HEK293 (cell line): ENCODE measurements at regions not wholly inside any gene's neighbourhood (a gene's known extent, or its start where the extent isn't known, plus 50 kb on each side); places are given as distances from the start of the nearest gene placed in this dataset.

Source experiments
- CTCF ChIA-PET: fragments of 350-600 bp; formaldehyde crosslinking; extraction: SDS; loops from one replicate; lab custom pipeline; 2021; ENCODE audit warnings: antibody characterized with exemption; lab: Yijun Ruan, JAX
- POLR2A ChIA-PET: fragments of 300-600 bp; formaldehyde crosslinking; extraction: SDS; loops from one replicate; lab custom pipeline; 2020; ENCODE audit warnings: antibody characterized with exemption, inconsistent platforms; lab: Yijun Ruan, JAX
- H3K27ac ChIP-seq: fragments of 200-500 bp; sonication (Bioruptor generic); 2 replicates; pipeline ENCODE4 v1.5.1; 2014; ENCODE audit warnings: low read depth, low read length, control low read depth, inconsistent platforms; ENCODE audit errors: extremely low read depth
- H3K36me3 ChIP-seq, 2 experiments: fragments of 200-500 bp in 1 of 2; sonication (Bioruptor generic) in 1 of 2; 1 replicate in 1 of 2; 2 replicates in 1 of 2; pipeline ENCODE4 v1.5.1; 2014 to 2017; ENCODE audit warnings: inconsistent platforms in 2 of 2, low read length in 2 of 2; ENCODE audit not compliant: control insufficient read depth in 2 of 2, insufficient read depth in 1 of 2
- H3K4me1 ChIP-seq: fragments of 200-500 bp; sonication (Bioruptor generic); 2 replicates; pipeline ENCODE4 v1.5.1; 2014; ENCODE audit warnings: mild to moderate bottlenecking, low read length, inconsistent platforms; ENCODE audit not compliant: control insufficient read depth, insufficient read depth
- H3K4me3 ChIP-seq: 2 replicates; pipeline ENCODE4 v1.5.1; 2011; ENCODE audit warnings: low read depth, mild to moderate bottlenecking, control low read depth, low read length, moderate library complexity
- H3K9me3 ChIP-seq: fragments of 200-500 bp; sonication (Bioruptor generic); 2 replicates; pipeline ENCODE4 v1.5.1; 2014; ENCODE audit warnings: low read depth, low read length, inconsistent platforms; ENCODE audit not compliant: control insufficient read depth, insufficient read depth
- GFI1B ChIP-seq: fragments of 450-650 bp; formaldehyde crosslinking; IDR thresholded peaks from 2 replicates; pipeline ENCODE4 v1.5.1; 2016; ENCODE audit warnings: missing biosample characterization, missing genetic modification characterization
- KLF1 ChIP-seq: fragments of 450-650 bp; formaldehyde crosslinking; IDR thresholded peaks from 2 replicates; pipeline ENCODE4 v1.5.1; 2016; ENCODE audit warnings: missing biosample characterization, missing genetic modification characterization
- SCRT1 ChIP-seq: fragments of 450-650 bp; formaldehyde crosslinking; IDR thresholded peaks from 2 replicates; pipeline ENCODE4 v1.5.1; 2016; ENCODE audit warnings: missing biosample characterization, missing genetic modification characterization, borderline replicate concordance
- SP3 ChIP-seq: fragments of 450-650 bp; formaldehyde crosslinking; IDR thresholded peaks from 2 replicates; pipeline ENCODE4 v1.5.1; 2016; ENCODE audit warnings: missing biosample characterization, missing genetic modification characterization
- TCF7L2 ChIP-seq: IDR thresholded peaks from 2 replicates; pipeline ENCODE4 v1.6.1; 2011; ENCODE audit warnings: low read depth, mild to moderate bottlenecking, inconsistent platforms, low read length, moderate library complexity, borderline replicate concordance
- ZBTB21 ChIP-seq: fragments of 450-650 bp; formaldehyde crosslinking; IDR thresholded peaks from 2 replicates; pipeline ENCODE4 v1.5.1; 2017; ENCODE audit warnings: missing biosample characterization, missing genetic modification characterization
- ZBTB48 ChIP-seq: fragments of 450-650 bp; formaldehyde crosslinking; IDR thresholded peaks from 2 replicates; pipeline ENCODE4 v1.5.1; 2016; ENCODE audit warnings: missing biosample characterization, missing genetic modification characterization
- ZNF140 ChIP-seq: fragments of 450-650 bp; formaldehyde crosslinking; IDR thresholded peaks from 2 replicates; pipeline ENCODE4 v1.5.1; 2016; ENCODE audit warnings: missing biosample characterization, missing genetic modification characterization
- ZNF2 ChIP-seq: fragments of 450-650 bp; formaldehyde crosslinking; IDR thresholded peaks from 2 replicates; pipeline ENCODE4 v1.5.1; 2016; ENCODE audit warnings: missing biosample characterization, missing genetic modification characterization
- ZNF202 ChIP-seq: fragments of 450-650 bp; formaldehyde crosslinking; IDR thresholded peaks from 2 replicates; pipeline ENCODE4 v1.5.1; 2016; ENCODE audit warnings: missing biosample characterization, missing genetic modification characterization, borderline replicate concordance
- ZNF221 ChIP-seq: fragments of 450-650 bp; formaldehyde crosslinking; IDR thresholded peaks from 2 replicates; pipeline ENCODE4 v1.5.1; 2017; ENCODE audit warnings: missing biosample characterization, missing genetic modification characterization, borderline replicate concordance
- ZNF302 ChIP-seq: fragments of 450-650 bp; formaldehyde crosslinking; IDR thresholded peaks from 2 replicates; pipeline ENCODE4 v1.5.1; 2016; ENCODE audit warnings: missing biosample characterization, missing genetic modification characterization, low read depth
- ZNF404 ChIP-seq: fragments of 450-650 bp; formaldehyde crosslinking; IDR thresholded peaks from 2 replicates; pipeline ENCODE4 v1.5.1; 2017; ENCODE audit warnings: missing biosample characterization, missing genetic modification characterization
- ZNF560 ChIP-seq: fragments of 450-650 bp; formaldehyde crosslinking; IDR thresholded peaks from 2 replicates; pipeline ENCODE4 v1.5.1; 2017; ENCODE audit warnings: missing biosample characterization, missing genetic modification characterization, borderline replicate concordance
- ZNF621 ChIP-seq: fragments of 450-650 bp; formaldehyde crosslinking; IDR thresholded peaks from 2 replicates; pipeline ENCODE4 v1.5.1; 2017; ENCODE audit warnings: missing biosample characterization, missing genetic modification characterization
- ZNF626 ChIP-seq: fragments of 450-650 bp; sonication (Bioruptor Pico); formaldehyde crosslinking; IDR thresholded peaks from 2 replicates; pipeline ENCODE4 v1.5.1; 2018; ENCODE audit warnings: missing biosample characterization, missing genetic modification characterization, inconsistent platforms
- ZNF670 ChIP-seq: fragments of 450-650 bp; formaldehyde crosslinking; IDR thresholded peaks from 2 replicates; pipeline ENCODE4 v1.5.1; 2016; ENCODE audit warnings: missing biosample characterization, missing genetic modification characterization, low read depth
- ZNF701 ChIP-seq: fragments of 450-650 bp; formaldehyde crosslinking; IDR thresholded peaks from 2 replicates; pipeline ENCODE4 v1.5.1; 2016; ENCODE audit warnings: missing biosample characterization, missing genetic modification characterization
- ZNF704 ChIP-seq: fragments of 450-650 bp; formaldehyde crosslinking; IDR thresholded peaks from 2 replicates; pipeline ENCODE4 v1.5.1; 2016; ENCODE audit warnings: missing biosample characterization, missing genetic modification characterization
- ZXDB ChIP-seq: fragments of 450-650 bp; formaldehyde crosslinking; IDR thresholded peaks from 2 replicates; pipeline ENCODE4 v1.5.1; 2016; ENCODE audit warnings: missing biosample characterization, missing genetic modification characterization
- TF ChIP-seq, protein P1 (sequence below): fragments of 450-650 bp; formaldehyde crosslinking; IDR thresholded peaks from 2 replicates; pipeline ENCODE4 v1.5.1; 2017; ENCODE audit warnings: missing biosample characterization, mild to moderate bottlenecking, missing genetic modification characterization, moderate library complexity
- TF ChIP-seq, protein P2 (sequence below): fragments of 450-650 bp; formaldehyde crosslinking; IDR thresholded peaks from 2 replicates; pipeline ENCODE4 v1.5.1; 2016; ENCODE audit warnings: missing biosample characterization, missing genetic modification characterization
- TF ChIP-seq, protein P3 (sequence below): fragments of 450-650 bp; formaldehyde crosslinking; IDR thresholded peaks from 2 replicates; pipeline ENCODE4 v1.5.1; 2017; ENCODE audit warnings: missing biosample characterization, missing genetic modification characterization
- TF ChIP-seq, protein P4 (sequence below): fragments of 450-650 bp; formaldehyde crosslinking; IDR thresholded peaks from 2 replicates; pipeline ENCODE4 v1.5.1; 2016; ENCODE audit warnings: missing biosample characterization, missing genetic modification characterization

DNA sequence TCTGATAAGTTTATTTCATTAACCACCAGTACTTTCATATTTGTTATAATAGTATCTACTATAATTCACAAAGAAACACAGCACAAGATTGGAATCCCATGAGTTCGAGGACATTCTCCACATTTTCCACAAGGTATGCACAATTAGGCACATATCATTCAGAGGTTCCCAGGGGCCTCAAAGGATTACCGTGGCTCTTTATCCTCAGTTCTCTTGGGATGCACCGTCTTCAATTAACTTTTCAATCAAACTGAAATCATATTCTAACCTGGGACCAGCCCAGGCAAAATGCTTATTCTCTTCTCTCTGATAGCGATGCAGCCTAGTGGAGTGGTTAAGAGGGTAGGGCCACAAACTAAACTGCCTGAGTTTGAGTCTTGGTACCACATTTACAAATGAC, 242.6 kb upstream of the RASGEF1B start (continued):
- TF ChIP-seq, protein P1, sequence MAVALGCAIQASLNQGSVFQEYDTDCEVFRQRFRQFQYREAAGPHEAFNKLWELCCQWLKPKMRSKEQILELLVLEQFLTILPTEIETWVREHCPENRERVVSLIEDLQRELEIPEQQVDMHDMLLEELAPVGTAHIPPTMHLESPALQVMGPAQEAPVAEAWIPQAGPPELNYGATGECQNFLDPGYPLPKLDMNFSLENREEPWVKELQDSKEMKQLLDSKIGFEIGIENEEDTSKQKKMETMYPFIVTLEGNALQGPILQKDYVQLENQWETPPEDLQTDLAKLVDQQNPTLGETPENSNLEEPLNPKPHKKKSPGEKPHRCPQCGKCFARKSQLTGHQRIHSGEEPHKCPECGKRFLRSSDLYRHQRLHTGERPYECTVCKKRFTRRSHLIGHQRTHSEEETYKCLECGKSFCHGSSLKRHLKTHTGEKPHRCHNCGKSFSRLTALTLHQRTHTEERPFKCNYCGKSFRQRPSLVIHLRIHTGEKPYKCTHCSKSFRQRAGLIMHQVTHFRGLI (tag by site-specific recombination) = no peak
- TF ChIP-seq ZNF2 (no peak), ZBTB48 (tag by site-specific recombination) (no peak)
- TF ChIP-seq, all 188 proteins: peak for 0

DNA sequence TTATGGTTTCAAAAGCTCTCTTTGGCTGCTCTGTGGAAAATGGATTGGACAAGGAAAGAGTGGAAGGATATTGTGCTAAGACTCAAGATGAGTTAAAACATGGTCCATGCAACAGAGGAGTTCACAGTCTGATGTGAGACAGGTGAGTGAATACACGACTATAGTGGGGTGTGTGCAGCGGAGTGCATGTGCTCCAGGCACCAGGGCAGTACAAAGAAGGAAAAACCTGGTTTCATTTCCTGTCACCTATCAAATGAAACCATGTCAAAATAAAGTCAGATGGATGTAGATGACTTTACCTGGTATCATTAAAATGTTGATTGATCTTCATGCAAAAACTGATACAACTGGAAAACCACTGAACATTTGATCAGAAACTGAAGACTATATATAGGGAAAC, 241.0 kb upstream of the RASGEF1B start:
- Histone ChIP-seq H3K4me1 (no peaks in the 10 kb centered on the region), H3K27ac (no peak overlapping the region), H3K36me3 (no peaks in the 10 kb centered on the region), H3K4me3 (no peak overlapping the region), H3K9me3 (no peaks in the 10 kb centered on the region)
- ChIA-PET POLR2A (no interaction called here), CTCF (no interaction called here)
- no peak for TF ChIP-seq GFI1B (tag by site-specific recombination)
- TF ChIP-seq ZNF202 (tag by site-specific recombination) = no peak

GRCh38 chr4:81704461-81704860, 232.8 kb upstream of the RASGEF1B start:
- TF ChIP-seq ZNF221 = no peak
- TF ChIP-seq, protein P2, sequence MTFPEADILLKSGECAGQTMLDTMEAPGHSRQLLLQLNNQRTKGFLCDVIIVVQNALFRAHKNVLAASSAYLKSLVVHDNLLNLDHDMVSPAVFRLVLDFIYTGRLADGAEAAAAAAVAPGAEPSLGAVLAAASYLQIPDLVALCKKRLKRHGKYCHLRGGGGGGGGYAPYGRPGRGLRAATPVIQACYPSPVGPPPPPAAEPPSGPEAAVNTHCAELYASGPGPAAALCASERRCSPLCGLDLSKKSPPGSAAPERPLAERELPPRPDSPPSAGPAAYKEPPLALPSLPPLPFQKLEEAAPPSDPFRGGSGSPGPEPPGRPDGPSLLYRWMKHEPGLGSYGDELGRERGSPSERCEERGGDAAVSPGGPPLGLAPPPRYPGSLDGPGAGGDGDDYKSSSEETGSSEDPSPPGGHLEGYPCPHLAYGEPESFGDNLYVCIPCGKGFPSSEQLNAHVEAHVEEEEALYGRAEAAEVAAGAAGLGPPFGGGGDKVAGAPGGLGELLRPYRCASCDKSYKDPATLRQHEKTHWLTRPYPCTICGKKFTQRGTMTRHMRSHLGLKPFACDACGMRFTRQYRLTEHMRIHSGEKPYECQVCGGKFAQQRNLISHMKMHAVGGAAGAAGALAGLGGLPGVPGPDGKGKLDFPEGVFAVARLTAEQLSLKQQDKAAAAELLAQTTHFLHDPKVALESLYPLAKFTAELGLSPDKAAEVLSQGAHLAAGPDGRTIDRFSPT (tag by site-specific recombination) = no peak
- TF ChIP-seq ZNF302 (tag by site-specific recombination) = no peak
- TF ChIP-seq SCRT1 (tag by site-specific recombination) = no peak
- TF ChIP-seq, protein P3, sequence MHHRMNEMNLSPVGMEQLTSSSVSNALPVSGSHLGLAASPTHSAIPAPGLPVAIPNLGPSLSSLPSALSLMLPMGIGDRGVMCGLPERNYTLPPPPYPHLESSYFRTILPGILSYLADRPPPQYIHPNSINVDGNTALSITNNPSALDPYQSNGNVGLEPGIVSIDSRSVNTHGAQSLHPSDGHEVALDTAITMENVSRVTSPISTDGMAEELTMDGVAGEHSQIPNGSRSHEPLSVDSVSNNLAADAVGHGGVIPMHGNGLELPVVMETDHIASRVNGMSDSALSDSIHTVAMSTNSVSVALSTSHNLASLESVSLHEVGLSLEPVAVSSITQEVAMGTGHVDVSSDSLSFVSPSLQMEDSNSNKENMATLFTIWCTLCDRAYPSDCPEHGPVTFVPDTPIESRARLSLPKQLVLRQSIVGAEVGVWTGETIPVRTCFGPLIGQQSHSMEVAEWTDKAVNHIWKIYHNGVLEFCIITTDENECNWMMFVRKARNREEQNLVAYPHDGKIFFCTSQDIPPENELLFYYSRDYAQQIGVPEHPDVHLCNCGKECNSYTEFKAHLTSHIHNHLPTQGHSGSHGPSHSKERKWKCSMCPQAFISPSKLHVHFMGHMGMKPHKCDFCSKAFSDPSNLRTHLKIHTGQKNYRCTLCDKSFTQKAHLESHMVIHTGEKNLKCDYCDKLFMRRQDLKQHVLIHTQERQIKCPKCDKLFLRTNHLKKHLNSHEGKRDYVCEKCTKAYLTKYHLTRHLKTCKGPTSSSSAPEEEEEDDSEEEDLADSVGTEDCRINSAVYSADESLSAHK (tag by site-specific recombination) = no peak
- no peak for TF ChIP-seq ZNF621
- TF ChIP-seq TCF7L2 = no peak
- no peak for TF ChIP-seq ZNF704 (tag by site-specific recombination)
- no peak for TF ChIP-seq ZNF560 (tag by site-specific recombination)
- no peak for TF ChIP-seq ZNF626 (tag by site-specific recombination)
- TF ChIP-seq SP3 = no peak
- TF ChIP-seq KLF1 (tag by site-specific recombination) = no peak
- no peak for TF ChIP-seq ZNF670 (tag by site-specific recombination)
- no peak for TF ChIP-seq ZXDB (tag by site-specific recombination)
- no peak for TF ChIP-seq ZNF701 (tag by site-specific recombination)
- TF ChIP-seq ZBTB21 (tag by site-specific recombination) = no peak
- TF ChIP-seq ZNF140 (tag by site-specific recombination) = no peak
- TF ChIP-seq ZNF404 = no peak
- TF ChIP-seq, protein P4, sequence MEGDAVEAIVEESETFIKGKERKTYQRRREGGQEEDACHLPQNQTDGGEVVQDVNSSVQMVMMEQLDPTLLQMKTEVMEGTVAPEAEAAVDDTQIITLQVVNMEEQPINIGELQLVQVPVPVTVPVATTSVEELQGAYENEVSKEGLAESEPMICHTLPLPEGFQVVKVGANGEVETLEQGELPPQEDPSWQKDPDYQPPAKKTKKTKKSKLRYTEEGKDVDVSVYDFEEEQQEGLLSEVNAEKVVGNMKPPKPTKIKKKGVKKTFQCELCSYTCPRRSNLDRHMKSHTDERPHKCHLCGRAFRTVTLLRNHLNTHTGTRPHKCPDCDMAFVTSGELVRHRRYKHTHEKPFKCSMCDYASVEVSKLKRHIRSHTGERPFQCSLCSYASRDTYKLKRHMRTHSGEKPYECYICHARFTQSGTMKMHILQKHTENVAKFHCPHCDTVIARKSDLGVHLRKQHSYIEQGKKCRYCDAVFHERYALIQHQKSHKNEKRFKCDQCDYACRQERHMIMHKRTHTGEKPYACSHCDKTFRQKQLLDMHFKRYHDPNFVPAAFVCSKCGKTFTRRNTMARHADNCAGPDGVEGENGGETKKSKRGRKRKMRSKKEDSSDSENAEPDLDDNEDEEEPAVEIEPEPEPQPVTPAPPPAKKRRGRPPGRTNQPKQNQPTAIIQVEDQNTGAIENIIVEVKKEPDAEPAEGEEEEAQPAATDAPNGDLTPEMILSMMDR (tag by site-specific recombination) = no peak
- Histone ChIP-seq H3K36me3 (no peaks in the 10 kb centered on the region), H3K9me3 (no peaks in the 10 kb centered on the region), H3K4me1 (no peaks in the 10 kb centered on the region), H3K27ac (no peak overlapping the region), H3K4me3 (no peak overlapping the region)
- POLR2A ChIA-PET = no interaction called here
- CTCF ChIA-PET = interaction anchor here (0.6 to 0.7 kb wide), 2 partner anchors 108 to 398 kb away, joined by 3 to 5 read pairs; no protein-coding TSS in a partner anchor
